ENCODE measurements at regions not wholly inside any gene's neighbourhood (a gene's known extent, or its start where the extent isn't known, plus 50 kb on each side); places are given as distances from the start of the nearest gene placed in this dataset.

- no peaks in the 10 kb centered on the region for H4K20me1 ChIP-seq (ENCODE audit: insufficient read depth, low read length)
- H3K79me2 ChIP-seq (ENCODE audit: insufficient read depth, low read length), result no peaks in the 10 kb centered on the region
- H2AFZ ChIP-seq (ENCODE audit: low read length), result no peak overlapping the region
- no peak overlapping the region for H3K4me3 ChIP-seq (ENCODE audit: insufficient read depth, low read length)
- H3K9me3 ChIP-seq (ENCODE audit: low read depth, low read length), result peaks cover 2% of the 10 kb centered on the region
- no peaks in the 10 kb centered on the region for H3K27me3 ChIP-seq (ENCODE audit: insufficient read depth, low read length)
- no peaks in the 10 kb centered on the region for H3K36me3 ChIP-seq (ENCODE audit: insufficient read depth, low read length)
- H3K4me2 ChIP-seq (ENCODE audit: insufficient read depth, low read length), result no peak overlapping the region
- no peak overlapping the region for H3K27ac ChIP-seq (ENCODE audit: low read depth, low read length)
- TF ChIP-seq, protein P1, sequence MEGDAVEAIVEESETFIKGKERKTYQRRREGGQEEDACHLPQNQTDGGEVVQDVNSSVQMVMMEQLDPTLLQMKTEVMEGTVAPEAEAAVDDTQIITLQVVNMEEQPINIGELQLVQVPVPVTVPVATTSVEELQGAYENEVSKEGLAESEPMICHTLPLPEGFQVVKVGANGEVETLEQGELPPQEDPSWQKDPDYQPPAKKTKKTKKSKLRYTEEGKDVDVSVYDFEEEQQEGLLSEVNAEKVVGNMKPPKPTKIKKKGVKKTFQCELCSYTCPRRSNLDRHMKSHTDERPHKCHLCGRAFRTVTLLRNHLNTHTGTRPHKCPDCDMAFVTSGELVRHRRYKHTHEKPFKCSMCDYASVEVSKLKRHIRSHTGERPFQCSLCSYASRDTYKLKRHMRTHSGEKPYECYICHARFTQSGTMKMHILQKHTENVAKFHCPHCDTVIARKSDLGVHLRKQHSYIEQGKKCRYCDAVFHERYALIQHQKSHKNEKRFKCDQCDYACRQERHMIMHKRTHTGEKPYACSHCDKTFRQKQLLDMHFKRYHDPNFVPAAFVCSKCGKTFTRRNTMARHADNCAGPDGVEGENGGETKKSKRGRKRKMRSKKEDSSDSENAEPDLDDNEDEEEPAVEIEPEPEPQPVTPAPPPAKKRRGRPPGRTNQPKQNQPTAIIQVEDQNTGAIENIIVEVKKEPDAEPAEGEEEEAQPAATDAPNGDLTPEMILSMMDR (IDR thresholded peaks at IDR 0.05; ENCODE audit: extremely low read depth, low read depth, low read length), result no peak
- no peaks in the 10 kb centered on the region for H3K4me1 ChIP-seq (ENCODE audit: insufficient read depth, low read length)
- DNase-seq (ENCODE audit: insufficient read length, low spot score, missing footprints), result no peak
Observed at GRCh38 chr19:31626941-31627340, 277.7 kb upstream of the TSHZ3 start.

- H3K4me3 ChIP-seq (ENCODE audit: insufficient read depth, low read length), result no peak overlapping the region
- no peak overlapping the region for H3K4me2 ChIP-seq (ENCODE audit: insufficient read depth, low read length)
- no peaks in the 10 kb centered on the region for H3K36me3 ChIP-seq (ENCODE audit: insufficient read depth, low read length)
- no peaks in the 10 kb centered on the region for H3K79me2 ChIP-seq (ENCODE audit: insufficient read depth, low read length)
- DNase-seq (ENCODE audit: insufficient read length, low spot score, missing footprints), result no peak
- no peaks in the 10 kb centered on the region for H3K27me3 ChIP-seq (ENCODE audit: insufficient read depth, low read length)
- no peak overlapping the region for H3K27ac ChIP-seq (ENCODE audit: low read depth, low read length)
- H3K4me1 ChIP-seq (ENCODE audit: insufficient read depth, low read length), result no peaks in the 10 kb centered on the region
- TF ChIP-seq, protein P1 (IDR thresholded peaks at IDR 0.05; ENCODE audit: extremely low read depth, low read depth, low read length), result no peak
- H4K20me1 ChIP-seq (ENCODE audit: insufficient read depth, low read length), result no peaks in the 10 kb centered on the region
- H3K9me3 ChIP-seq (ENCODE audit: low read depth, low read length), result peaks cover 2% of the 10 kb centered on the region
- no peak overlapping the region for H2AFZ ChIP-seq (ENCODE audit: low read length)
Observed at GRCh38 chr19:31627620-31628365, 278.6 kb upstream of the TSHZ3 start.

GRCh38 chr19:31629579-31630363 is 280.5 kb upstream of the TSHZ3 start:
- Histone ChIP-seq H3K79me2 (ENCODE audit: insufficient read depth, low read length) (no peaks in the 10 kb centered on the region), H3K27me3 (ENCODE audit: insufficient read depth, low read length) (no peaks in the 10 kb centered on the region), H3K9me3 (ENCODE audit: low read depth, low read length) (peaks cover 2% of the 10 kb centered on the region), H2AFZ (ENCODE audit: low read length) (no peak overlapping the region), H3K36me3 (ENCODE audit: insufficient read depth, low read length) (no peaks in the 10 kb centered on the region), H3K4me1 (ENCODE audit: insufficient read depth, low read length) (no peaks in the 10 kb centered on the region), H3K4me2 (ENCODE audit: insufficient read depth, low read length) (no peak overlapping the region), H3K27ac (ENCODE audit: low read depth, low read length) (no peak overlapping the region), H4K20me1 (ENCODE audit: insufficient read depth, low read length) (no peaks in the 10 kb centered on the region), H3K4me3 (ENCODE audit: insufficient read depth, low read length) (no peak overlapping the region)
- no peak for DNase-seq (ENCODE audit: insufficient read length, low spot score, missing footprints)
- TF ChIP-seq, protein P1 (IDR thresholded peaks at IDR 0.05; ENCODE audit: extremely low read depth, low read depth, low read length), result no peak

GRCh38 chr19:31633014-31633413 is 283.8 kb upstream of the TSHZ3 start:
- Histone ChIP-seq H3K9me3 (ENCODE audit: low read depth, low read length) (no peaks in the 10 kb centered on the region), H3K4me2 (ENCODE audit: insufficient read depth, low read length) (no peak overlapping the region), H2AFZ (ENCODE audit: low read length) (no peak overlapping the region), H3K79me2 (ENCODE audit: insufficient read depth, low read length) (no peaks in the 10 kb centered on the region), H3K27me3 (ENCODE audit: insufficient read depth, low read length) (no peaks in the 10 kb centered on the region), H3K4me3 (ENCODE audit: insufficient read depth, low read length) (no peak overlapping the region), H4K20me1 (ENCODE audit: insufficient read depth, low read length) (no peaks in the 10 kb centered on the region), H3K27ac (ENCODE audit: low read depth, low read length) (no peak overlapping the region), H3K36me3 (ENCODE audit: insufficient read depth, low read length) (no peaks in the 10 kb centered on the region), H3K4me1 (ENCODE audit: insufficient read depth, low read length) (no peaks in the 10 kb centered on the region)
- TF ChIP-seq, protein P1 (IDR thresholded peaks at IDR 0.05; ENCODE audit: extremely low read depth, low read depth, low read length), result no peak
- no peak for DNase-seq (ENCODE audit: insufficient read length, low spot score, missing footprints)

Data from osteoblast (primary cell).